ENCODE measurements at regions not wholly inside any gene's neighbourhood (a gene's known extent, or its start where the extent isn't known, plus 50 kb on each side); places are given as distances from the start of the nearest gene placed in this dataset.

DNA sequence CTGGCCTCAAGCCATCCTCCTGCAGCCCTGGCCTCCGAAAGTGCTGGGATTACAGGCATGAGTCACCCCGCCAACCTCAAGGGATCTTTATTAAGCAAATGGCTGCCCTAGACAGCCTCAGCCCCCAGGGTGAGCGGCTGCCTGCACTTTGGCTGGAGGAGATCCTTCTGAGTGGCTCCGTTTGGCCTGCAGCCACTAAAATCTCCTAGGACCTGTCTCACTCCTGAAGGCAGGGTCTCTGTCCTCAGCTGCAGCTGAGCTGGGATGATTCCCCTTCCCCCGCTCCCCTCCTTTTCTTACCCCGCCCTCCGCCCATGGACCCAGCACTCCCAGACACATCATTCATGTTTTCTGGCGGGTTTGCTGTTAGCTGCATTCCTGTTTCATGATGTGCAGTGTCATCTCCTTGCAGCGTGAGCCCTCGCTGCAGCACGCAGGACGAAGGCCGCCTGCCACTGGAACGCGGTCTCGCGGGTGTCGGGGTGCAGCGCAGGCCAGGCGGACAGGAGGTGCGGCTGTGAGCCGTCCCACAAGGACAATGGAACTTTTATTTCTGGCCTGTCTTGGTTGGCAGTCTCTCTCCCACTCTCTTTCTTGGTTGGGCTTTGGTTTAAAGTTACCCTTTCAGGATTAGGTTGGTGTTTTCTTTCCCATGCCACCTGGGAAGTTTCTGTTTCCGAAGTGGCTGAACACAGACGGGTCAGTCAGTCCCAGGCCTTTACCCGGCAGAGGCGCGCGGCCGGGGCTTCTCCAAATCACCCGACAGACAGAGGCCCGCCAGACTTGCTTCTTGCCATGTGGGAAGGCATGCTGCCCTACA, 137.1 kb downstream of the FOXD1 start:
- DNase-seq (ENCODE audit: low read depth): peak; percentile 94

DNA sequence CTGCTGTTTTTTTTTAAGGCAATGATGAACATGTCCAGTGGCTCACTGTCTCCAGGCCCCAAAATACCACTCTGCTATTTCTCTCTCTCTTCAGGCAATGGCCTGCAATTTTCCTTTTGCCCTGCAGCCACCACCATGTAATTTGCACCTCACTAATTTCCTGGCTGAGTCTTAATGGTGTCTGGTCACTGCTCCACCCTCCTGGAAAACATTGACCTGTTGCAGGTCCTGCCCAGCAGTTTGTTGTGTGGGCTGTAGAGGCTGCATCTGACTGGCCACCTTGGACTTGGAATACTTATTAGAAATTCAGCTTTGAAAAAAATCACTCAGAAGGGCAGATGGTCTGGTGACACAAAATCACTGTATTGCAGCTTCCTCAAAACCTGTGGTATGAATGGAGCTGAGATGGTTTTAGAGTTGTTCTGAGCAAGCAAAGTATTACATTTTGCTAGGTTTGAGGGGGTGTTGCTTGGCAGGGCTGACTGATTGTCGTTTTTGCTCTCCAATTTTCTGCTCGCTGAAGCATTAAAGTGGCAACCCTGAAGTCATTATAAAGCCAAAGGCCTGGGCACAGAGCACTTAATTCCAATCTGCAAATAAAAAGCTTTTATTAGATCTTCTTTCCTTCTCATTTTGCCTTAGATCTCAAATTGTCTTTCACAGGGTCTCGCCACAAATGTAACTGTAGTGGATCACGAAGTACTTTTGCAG, 134.8 kb downstream of the TMEM174 start:
- DNase-seq (ENCODE audit: low read depth): peak; percentile 17

DNA sequence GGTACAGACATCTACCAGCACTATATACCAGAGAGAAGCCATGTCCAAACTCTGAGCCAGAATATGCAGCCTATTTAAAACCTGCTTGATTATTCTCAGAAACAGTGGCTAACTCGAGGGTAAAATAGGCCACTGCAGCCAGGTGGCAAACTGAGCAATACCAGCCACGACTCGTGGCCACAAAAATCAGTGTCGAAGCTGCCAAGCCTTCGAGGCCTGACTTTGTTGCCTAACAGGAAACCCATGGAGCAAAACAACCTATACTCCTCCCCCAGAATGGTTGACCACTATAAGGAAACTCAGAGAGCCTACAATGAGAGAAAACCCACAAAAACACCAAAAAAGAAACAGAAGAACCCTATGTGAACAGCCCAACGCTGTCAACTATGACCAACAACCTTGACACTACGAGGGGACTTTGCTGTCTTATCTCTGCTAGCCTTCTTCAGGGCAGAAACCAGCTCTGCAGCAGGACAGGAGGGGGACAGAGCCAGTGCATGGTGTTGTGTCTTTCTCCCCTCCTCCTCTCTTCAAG, 133.8 kb downstream of the TMEM174 start:
- peak; percentile 24 for DNase-seq (ENCODE audit: low read depth)

DNA sequence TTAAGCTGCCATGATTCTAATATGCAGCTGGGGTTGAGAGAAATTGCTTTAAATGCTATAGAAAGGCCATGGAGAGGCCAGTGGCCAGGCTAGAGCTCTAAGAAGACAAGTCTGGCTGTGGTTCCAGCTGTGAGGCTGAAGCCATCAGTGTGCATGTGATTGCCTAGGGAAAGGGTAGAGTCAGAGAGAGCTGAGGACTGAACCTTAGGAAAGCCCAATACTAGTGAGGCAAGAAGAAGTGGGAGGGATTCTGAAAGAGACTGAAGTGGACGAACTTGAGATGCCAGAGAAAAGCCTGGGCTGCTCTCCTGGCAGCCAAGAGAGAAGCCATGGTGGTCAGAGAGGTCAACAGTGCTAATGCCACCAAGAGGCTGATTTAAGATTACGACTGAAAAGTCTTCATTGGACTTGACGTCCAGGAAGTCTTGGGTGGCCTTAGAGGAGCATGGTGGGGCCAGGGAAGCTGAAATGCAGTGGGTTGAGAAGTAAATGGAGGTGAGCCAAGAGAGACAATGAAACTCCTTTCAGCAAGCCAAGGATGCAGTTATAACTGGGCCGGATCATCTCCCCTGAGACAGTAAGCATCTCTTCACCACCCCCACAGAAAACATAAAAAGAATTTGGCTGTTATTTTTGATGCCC, 133.2 kb downstream of the TMEM174 start:
- no peak for DNase-seq (ENCODE audit: low read depth)

DNA sequence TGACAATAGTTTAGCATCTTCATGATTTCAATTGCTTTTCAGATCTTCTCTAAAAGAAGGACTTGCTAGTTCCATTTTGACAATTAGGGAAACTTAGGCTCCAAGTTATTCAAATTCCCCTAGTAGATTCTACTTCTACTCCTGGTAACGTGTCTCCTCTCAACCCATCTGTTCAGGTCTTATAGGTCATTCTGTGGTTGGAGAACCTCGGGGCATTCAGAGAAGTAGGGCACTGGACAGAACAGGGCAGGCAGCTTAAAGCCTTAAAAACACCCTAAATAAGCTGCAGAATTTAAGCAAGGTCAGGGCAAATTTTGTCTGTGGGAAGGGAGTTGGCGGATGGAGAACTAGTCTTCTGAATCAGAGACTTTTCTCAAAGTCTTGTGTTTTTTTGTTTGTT, 132.4 kb downstream of the TMEM174 start:
- peak; percentile 83 for DNase-seq (ENCODE audit: low read depth)

DNA sequence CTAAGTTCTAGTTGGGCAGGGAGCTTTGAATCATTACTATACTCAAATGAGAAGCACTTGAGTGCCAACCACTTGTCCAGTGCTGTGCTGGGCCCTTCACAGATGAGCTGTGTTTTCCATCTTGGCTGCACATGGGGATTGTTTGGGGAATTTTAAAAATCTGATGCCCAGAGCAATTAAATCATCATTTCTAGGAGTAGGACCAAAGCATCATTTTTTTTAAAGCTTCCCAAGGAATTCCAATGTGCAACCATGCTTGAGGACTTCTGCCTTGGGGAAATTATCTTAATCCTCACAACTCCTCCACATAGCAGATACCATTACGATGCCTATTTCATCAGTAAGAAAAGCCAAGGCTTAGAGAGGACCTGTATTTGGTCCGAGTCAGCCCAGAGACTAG, 131.4 kb downstream of the TMEM174 start:
- peak; percentile 46 for DNase-seq (ENCODE audit: low read depth)

DNA sequence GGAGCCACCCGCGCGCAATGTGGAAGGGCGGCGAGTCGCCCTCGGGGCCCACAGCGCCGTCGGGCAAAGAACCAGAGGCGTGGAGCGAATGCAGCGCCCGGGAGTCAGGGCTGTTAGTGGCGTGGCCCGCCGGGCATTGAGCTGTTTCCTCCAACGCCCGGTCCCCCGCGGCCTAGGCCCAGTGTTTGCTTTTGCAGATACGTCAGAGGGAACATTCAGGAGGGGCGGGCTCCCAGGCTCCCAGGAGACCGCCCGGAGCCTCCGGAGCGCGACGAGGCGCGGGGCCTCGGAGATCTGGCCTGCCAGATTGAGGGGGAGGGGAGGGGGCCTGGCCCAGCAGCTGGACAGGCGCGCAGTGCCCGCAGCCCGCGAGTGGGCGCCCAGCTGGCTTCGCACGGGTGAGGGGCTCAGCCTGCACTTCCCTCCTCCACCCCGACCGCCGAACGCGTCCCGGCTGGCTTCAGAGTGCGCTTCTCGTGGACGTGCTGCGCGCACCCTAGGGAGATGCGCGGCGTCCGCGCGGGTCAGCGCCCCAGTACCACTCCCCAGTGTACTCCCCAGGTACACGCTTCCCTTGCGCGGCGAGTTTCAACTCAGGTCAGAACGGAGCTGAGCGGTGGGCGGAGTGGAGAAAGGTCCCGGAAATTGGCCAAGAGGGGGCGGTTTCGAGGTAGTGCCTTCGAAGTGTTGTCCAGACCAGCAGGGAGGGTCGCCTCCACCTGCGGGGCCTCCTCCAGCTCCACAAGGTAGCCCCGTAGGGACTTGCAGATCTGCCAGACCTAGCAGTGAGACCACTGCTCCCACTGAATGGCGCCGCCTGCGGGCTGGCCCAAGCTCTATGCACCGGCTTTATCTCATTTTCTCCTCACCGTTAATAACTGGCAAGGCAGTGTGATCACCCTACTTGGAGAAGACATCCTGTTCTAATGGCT, 130.4 kb downstream of the TMEM174 start:
- DNase-seq (ENCODE audit: low read depth): no peak

DNA sequence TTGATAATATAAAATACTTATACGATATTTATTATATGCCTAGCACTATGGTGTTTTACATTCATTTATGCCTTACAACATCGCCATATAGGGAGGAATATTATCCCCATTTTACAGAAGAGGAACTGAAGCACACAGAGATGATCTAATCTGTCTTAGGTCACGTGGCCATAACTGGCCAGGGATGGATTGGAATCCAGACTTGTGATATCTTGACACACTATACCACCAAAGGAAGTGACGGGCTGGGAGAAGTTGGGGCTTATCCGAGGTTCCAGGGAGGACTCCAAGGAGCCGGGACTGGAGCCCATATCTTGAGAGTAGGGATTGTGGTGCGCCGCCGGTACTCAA, 129.8 kb downstream of the TMEM174 start:
- no peak for DNase-seq (ENCODE audit: low read depth)

DNA sequence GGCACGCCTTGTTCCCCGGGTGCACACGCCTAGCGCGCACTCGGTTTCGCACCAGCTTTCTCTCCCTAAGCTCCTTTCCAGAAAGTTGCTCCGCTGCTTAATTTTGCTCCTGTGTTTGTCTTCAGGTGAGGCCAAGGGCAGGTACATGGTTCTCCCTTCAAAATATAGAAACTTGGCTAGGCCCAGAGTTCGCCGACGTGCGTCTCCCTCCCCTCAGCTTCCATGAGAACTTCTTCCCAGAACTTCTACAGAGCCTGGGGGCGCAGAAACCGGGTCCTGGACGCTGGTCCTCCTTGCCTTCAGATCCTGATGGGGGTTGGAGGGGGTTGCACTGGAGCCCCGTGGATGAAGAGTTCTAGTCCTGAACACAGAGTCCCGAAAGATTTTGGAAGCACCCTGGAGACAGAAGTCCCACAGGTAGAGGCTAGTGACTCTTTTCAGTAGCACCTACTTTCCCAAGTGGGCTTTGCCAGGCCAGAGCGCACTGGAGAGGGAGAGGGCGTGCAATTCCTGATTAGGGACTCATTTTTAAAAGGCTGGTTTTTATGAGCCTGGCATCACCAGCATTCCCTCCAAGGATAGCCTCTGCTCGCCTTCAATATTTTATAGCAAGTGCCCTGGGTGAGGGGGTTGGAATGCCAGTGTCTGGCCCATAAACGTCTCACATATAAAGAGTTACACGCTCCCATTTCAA, 128.4 kb downstream of the TMEM174 start:
- no peak for DNase-seq (ENCODE audit: low read depth)

DNA sequence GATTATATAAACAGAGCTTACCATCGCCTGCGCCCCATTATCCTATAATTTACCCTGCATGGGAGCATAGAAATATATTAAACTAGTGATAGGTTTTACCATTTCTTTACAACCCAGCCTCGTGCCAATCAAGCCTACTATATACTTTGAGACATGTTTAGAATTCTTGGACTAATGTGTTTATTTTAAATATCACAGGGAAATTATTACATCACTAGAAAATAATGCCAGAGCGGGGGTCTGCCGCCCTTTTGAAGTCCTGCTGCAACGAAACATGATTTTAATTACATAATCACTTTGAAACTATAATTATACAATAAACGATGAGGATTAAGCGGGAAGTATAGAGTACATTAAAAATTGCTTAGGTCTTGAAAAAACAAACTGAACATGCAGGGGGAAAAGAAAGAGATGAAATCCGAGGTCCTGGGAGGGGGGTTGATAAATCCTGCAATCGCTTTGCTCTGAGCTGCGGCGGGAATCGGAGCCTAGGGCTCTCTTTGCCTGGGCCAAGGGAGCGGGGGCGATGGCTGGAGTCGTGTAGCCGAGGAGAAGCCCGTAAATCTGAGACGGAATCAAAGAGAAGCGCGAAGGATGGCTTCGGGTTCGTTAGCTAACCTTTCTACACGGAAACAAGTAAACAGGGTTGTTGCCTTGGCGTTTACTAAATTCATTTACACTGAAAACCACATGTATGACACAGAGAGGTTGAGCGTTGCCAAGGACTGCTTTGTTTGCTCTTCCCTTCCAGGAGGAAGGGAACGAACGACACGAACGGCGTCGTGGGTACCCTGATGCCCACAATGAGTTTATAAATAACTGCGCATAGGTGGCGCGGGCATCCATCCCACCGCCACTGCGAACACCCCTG, 127.6 kb downstream of the TMEM174 start:
- no peak for DNase-seq (ENCODE audit: low read depth)

DNA sequence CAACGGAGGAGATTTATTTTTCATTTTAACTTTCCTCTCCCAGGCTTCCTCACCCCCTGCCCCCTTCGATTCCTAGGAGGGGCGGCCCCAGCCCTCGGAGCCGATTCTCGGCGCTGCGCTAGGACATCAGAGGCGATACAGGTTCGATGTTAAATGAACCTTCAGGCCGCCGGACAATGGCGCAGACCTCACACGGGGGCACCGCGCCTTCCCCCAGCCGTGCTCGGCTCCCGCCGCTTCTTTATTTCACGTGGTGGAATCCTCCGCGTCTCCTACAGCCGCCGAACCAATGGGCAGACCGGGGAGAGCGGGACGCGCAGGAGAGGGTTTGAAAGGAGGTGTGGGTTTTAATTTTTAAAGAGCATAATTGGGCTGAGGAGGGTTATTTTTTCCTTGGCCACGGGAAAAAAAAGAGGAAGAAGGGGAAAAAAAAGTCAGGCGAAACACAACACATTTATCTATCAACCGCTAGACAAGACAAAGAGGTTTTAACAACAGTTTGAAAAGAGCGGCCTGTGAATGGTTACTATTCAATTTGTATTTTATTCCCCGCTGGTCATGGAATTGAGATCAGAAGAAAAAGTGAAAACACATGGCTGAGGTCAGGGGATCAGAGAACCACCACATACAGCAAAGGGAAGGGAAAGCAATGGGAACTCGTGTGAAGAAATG, 126.8 kb downstream of the TMEM174 start:
- DNase-seq (ENCODE audit: low read depth): no peak

DNA sequence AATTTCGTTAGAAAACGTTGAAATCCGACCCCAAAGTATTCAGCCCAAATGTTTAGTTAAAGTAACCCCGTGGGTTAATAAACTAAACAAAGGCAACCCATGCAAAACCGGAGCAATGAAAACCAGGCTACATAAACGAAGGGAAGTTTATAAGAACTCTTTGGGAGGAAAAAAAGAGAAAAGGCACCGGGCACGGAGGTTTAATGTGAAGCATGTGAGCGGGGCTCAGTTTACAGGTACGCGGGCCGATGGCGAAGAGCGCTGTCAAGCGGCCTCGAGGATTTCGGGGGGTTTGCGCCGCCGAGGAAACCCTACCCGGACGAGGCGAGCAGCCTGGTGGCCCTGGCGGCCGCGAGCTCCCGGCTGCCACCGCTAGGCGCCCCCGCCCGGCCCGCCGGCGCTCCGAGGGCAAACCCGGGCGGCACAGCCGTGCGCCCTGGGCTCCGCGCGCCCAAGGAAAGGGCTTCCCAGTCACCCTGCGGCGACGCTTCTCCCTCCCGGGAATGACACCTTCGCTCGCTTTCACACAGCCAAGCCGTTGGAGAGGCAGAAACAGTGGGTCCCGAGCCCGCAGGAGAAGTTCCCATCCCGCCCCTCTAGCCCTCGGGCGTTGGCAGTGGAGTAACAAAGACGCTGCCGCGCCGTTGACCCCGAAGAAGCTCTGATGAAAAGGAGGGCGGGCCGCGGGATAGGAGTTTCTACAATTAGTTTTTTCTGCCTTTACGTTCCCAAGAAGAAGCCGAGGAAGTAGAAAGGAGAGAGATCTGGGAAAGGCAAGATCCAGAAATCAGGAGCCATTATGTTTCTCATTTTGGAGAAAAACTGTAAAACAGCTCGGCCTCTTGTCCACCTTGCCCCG, 126.0 kb downstream of the TMEM174 start:
- peak; percentile 62 for DNase-seq (ENCODE audit: low read depth)

DNA sequence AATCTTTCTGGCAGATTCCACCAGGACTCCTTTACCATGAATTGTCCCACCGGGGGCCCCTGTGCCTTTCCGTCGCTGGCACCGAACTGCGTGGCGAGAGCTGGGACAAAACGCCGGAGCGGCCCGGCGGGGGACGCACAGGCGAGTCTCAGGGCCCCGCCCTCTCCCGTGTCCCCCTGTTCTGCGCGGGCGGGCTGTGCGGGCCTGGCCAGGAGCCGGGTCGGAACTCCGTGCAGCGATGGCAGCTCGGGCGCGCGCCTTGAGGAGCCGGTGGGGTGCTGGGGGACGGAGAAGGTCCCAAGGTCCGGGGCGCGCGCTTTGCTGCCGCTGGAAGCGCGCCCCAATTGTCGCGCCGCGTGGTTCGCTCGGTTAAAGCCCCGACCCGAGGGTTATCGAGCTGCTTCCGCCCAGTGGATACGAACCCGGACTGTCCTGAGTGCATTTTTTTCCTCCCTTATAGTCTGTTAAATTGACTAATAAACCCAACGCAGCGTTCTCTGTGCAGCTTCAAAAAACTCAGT, 125.3 kb downstream of the TMEM174 start:
- no peak for DNase-seq (ENCODE audit: low read depth)

DNA sequence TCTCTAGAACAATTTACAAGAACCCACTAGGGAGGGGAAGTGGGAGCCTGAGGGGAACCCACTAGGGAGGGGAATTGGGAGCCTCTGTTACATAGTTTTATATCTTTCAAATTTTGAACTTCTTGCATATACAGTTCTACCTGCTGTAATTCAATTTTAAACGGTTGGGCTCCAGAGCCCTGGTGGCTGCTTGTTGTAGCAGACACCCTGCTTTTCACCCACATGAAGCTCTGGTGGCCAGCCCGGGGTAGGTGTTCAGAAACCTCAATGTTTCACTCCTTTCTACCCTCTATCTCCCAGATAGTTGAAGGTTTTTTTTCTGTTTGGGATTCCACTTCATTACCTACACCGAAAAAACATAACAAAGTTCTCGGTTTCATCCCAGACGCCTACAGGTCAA, 124.4 kb downstream of the TMEM174 start:
- DNase-seq (ENCODE audit: low read depth): no peak

DNA sequence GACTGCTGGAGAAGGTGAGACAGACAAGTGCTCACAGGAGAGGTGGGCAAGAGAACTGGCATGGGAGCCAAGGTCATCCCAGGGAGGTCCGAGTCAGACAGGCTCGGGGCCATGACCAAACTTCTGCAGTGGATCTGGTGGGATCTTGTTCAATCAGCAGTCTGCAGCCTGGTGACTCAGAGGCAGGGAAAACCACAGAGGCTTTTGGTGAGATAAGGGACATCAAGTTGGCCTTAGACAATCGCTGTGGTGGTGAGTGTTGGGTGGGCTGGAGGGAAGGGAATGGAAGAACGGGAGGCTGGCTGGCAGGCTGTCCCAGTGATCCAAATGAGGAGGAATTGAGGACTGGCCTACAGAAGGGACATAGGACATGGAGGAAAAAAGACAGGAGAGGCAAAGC, 123.8 kb downstream of the TMEM174 start:
- DNase-seq (ENCODE audit: low read depth): peak; percentile 88

DNA sequence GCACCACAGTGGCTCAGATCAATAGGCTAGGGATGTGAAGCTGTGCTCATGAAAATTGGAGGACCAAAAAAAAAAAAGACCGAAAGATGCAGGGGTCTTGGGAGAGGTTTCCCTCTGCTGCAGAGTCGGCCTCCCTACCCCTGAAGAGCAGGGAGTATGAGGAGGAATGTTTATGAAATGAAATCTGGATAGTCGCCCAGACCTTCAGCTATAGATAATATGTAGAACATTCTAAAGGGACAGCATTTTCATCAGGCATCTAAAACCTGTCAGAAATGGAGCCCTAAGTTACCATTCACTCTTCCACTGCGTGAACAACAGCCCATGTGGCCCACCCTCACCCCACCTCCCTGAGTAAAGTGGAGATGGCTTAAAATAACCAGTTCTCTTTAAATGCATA, 122.9 kb downstream of the TMEM174 start:
- no peak for DNase-seq (ENCODE audit: low read depth)

DNA sequence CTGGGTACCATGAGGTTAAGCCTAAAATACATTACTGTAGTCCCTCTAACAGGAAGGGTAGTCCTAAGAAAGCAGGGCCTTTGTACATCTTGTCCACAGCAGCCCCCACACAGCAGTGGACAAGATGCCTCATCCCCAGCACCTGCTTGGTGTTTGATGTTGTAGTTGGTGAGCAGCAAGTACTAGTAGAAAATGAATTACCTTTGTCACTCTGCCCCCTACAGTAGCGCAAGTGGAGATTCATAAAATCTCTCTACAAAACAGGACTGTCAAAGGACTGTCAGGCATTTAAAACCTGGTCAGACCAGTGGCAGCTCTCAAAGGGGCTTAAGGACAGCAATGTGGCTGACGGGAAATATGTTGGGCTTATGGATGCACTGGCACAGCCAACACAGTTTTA, 122.5 kb downstream of the TMEM174 start:
- DNase-seq (ENCODE audit: low read depth): no peak

DNA sequence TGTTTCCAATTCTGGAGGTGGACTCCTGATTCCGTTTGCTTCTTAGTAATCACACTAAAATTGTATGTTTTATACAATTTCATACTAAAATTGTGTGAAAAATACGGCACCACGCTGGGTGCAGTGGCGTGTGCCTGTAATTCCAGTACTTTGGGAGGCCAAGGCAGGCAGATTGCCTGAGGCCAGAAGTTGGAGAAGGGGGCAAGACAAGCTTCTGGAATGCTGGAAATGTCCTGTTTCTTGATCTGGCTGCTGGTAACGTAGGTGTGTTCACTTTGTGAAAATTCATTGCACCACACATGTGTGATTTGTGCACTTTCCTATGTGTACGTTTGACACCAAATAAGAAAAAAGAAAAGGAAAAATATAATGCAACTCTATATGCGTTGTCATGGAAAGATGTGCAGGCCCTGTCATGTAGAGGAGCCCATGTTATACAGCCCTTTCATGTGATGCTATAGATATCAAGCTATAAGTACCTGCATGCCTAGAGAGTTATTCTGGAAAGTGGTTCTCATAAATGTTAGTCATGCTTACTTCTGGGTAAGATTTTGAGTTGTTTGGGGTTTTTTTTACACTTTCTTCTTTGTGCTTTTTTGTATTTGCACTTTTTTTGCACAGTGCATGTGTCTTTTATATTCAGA, 119.9 kb downstream of the TMEM174 start:
- no peak for DNase-seq (ENCODE audit: low read depth)

Measured in M059J (cell line).